ENCODE measurements at regions not wholly inside any gene's neighbourhood (a gene's known extent, or its start where the extent isn't known, plus 50 kb on each side); places are given as distances from the start of the nearest gene placed in this dataset.

GRCh38 chr5:77915346-77915745 lies 139.2 kb upstream of the TBCA start:
- ChIA-PET POLR2A (no interaction called here), CTCF (ENCODE audit: unreplicated experiment) (no interaction called here)
- Histone ChIP-seq H3K4me2 (ENCODE audit: low read length) (no peak overlapping the region), H3K4me3 (ENCODE audit: low read depth, low read length, poor library complexity, severe bottlenecking) (no peak overlapping the region), H2AFZ (ENCODE audit: low read length) (no peak overlapping the region), H3K36me3 (ENCODE audit: insufficient read depth, low read length) (no peaks in the 10 kb centered on the region), H3K79me2 (ENCODE audit: insufficient read depth, low read depth, low read length) (no peaks in the 10 kb centered on the region), H4K20me1 (ENCODE audit: insufficient read depth, low read length) (no peaks in the 10 kb centered on the region), H3K4me1 (ENCODE audit: insufficient read depth, low read length, poor library complexity, severe bottlenecking) (no peaks in the 10 kb centered on the region), H3K27ac (ENCODE audit: low read depth, low read length, poor library complexity, severe bottlenecking) (no peak overlapping the region), H3K9me3 (ENCODE audit: low read length) (no peaks in the 10 kb centered on the region), H3K9me2 (ENCODE audit: insufficient read depth, low read length) (no peaks in the 10 kb centered on the region)
- intact Hi-C loops (cut with micrococcal nuclease; ENCODE audit: unreplicated experiment): no loop called here
- no TSS peak for BruUV-seq (replicated peaks)
- TF ChIP-seq CTCF (conservative IDR thresholded peaks at IDR 0.05; ENCODE audit: low read length) (no peak), EZH2phosphoT487 (IDR thresholded peaks at IDR 0.05; ENCODE audit: borderline replicate concordance, low read depth, low read length) (no peak)
- DNase-seq (ENCODE audit: low spot score): no peak

GRCh38 chr5:77912721-77913120 lies 136.6 kb upstream of the TBCA start:
- no peak overlapping the region for H3K4me2 ChIP-seq (ENCODE audit: low read length)
- DNase-seq (ENCODE audit: low spot score): no peak
- ChIA-PET CTCF (ENCODE audit: unreplicated experiment) (no interaction called here), POLR2A (no interaction called here)
- H3K4me1 ChIP-seq (ENCODE audit: insufficient read depth, low read length, poor library complexity, severe bottlenecking): no peaks in the 10 kb centered on the region
- BruUV-seq (replicated peaks): no TSS peak
- intact Hi-C loops (cut with micrococcal nuclease; ENCODE audit: unreplicated experiment): no loop called here
- TF ChIP-seq EZH2phosphoT487 (IDR thresholded peaks at IDR 0.05; ENCODE audit: borderline replicate concordance, low read depth, low read length): no peak
- H3K9me3 ChIP-seq (ENCODE audit: low read length): no peaks in the 10 kb centered on the region
- H3K36me3 ChIP-seq (ENCODE audit: insufficient read depth, low read length): no peaks in the 10 kb centered on the region
- H3K79me2 ChIP-seq (ENCODE audit: insufficient read depth, low read depth, low read length): no peaks in the 10 kb centered on the region
- no peaks in the 10 kb centered on the region for H4K20me1 ChIP-seq (ENCODE audit: insufficient read depth, low read length)
- H2AFZ ChIP-seq (ENCODE audit: low read length): no peak overlapping the region
- H3K27ac ChIP-seq (ENCODE audit: low read depth, low read length, poor library complexity, severe bottlenecking): no peak overlapping the region
- no peak overlapping the region for H3K4me3 ChIP-seq (ENCODE audit: low read depth, low read length, poor library complexity, severe bottlenecking)
- H3K9me2 ChIP-seq (ENCODE audit: insufficient read depth, low read length): no peaks in the 10 kb centered on the region

GRCh38 chr5:77910602-77911188 lies 134.6 kb upstream of the TBCA start:
- Histone ChIP-seq H3K9me2 (ENCODE audit: insufficient read depth, low read length) (no peaks in the 10 kb centered on the region), H3K4me1 (ENCODE audit: insufficient read depth, low read length, poor library complexity, severe bottlenecking) (no peaks in the 10 kb centered on the region), H4K20me1 (ENCODE audit: insufficient read depth, low read length) (no peaks in the 10 kb centered on the region), H3K79me2 (ENCODE audit: insufficient read depth, low read depth, low read length) (no peaks in the 10 kb centered on the region), H3K4me3 (ENCODE audit: low read depth, low read length, poor library complexity, severe bottlenecking) (no peak overlapping the region), H3K27ac (ENCODE audit: low read depth, low read length, poor library complexity, severe bottlenecking) (no peak overlapping the region), H3K36me3 (ENCODE audit: insufficient read depth, low read length) (no peaks in the 10 kb centered on the region), H3K9me3 (ENCODE audit: low read length) (no peaks in the 10 kb centered on the region), H2AFZ (ENCODE audit: low read length) (no peak overlapping the region), H3K4me2 (ENCODE audit: low read length) (no peak overlapping the region)
- no TSS peak for BruUV-seq (replicated peaks)
- CTCF ChIA-PET (ENCODE audit: unreplicated experiment): no interaction called here
- DNase-seq (ENCODE audit: low spot score): no peak
- intact Hi-C loops (cut with micrococcal nuclease; ENCODE audit: unreplicated experiment): no loop called here
- POLR2A ChIA-PET: no interaction called here
- no peak for TF ChIP-seq CTCF (conservative IDR thresholded peaks at IDR 0.05; ENCODE audit: low read length)
- no peak for TF ChIP-seq EZH2phosphoT487 (IDR thresholded peaks at IDR 0.05; ENCODE audit: borderline replicate concordance, low read depth, low read length)

Measured in OCI-LY7 (cell line).